Esophagus muscularis mucosa (tissue), 3 donors: ENCODE measurements at regions not wholly inside any gene's neighbourhood (a gene's known extent, or its start where the extent isn't known, plus 50 kb on each side); places are given as distances from the start of the nearest gene placed in this dataset.

Experiments used
- CTCF ChIP-seq, 3 experiments: fragments of 200-600 bp in 2 of 3; fragments of 450-650 bp in 1 of 3; sonication (generic) in 2 of 3; IDR thresholded peaks; one replicate each; pipeline ENCODE4 v1.5.1; 2017 to 2019; ENCODE audit warnings: antibody characterized with exemption in 3 of 3, mild to moderate bottlenecking in 2 of 3, moderate library complexity in 1 of 3
- POLR2A ChIP-seq: fragments of 450-650 bp; IDR thresholded peaks from one replicate; pipeline ENCODE4 v1.6.1; 2017; ENCODE audit warnings: antibody characterized with exemption, moderate library complexity, mild to moderate bottlenecking, low read depth

DNA sequence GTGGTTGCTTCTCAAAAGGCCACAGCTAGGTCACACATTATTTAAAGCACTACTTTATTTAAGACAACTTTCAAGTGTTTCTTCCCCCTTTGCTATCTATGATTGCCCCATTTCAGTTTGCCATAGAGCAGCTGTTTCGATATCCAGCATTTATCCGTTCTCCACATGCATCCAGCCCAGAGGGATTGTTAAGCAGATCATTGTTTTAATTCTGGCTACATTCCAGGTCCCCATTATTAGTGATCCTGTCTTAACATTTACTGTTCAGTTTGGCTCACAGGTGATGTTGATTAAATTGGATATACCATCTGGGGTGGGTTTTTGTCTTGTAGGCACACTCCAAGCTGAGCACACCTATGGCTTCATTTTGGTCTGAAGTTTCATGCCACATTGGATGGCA lies 638.7 kb downstream of the ZEB2 start:
- TF ChIP-seq CTCF (IDR thresholded peaks at IDR 0.05): no peak
- no peak for TF ChIP-seq POLR2A
